DND-41 (cell line): ENCODE measurements at regions not wholly inside any gene's neighbourhood (a gene's known extent, or its start where the extent isn't known, plus 50 kb on each side); places are given as distances from the start of the nearest gene placed in this dataset.
"Not testable (repeated sequence)": the region's sequence is repeated elsewhere in the genome, so short reads cannot be mapped to it uniquely, and the experiment has no call there.

ENCODE experiments used
- ATAC-seq: fragments of 200-7000 bp; cut with Tn5 transposase; 3 replicates; pipeline ENCODE4 v1.9.1; 2021; ENCODE audit warnings: low read depth; ENCODE audit not compliant: insufficient read depth
- DNase-seq: peaks from one replicate; pipeline ENCODE4 v3.0.0-alpha.2; 2020
- H2AFZ ChIP-seq: 2 replicates; pipeline ENCODE4 v1.6.0; 2012; ENCODE audit warnings: low read depth, low read length
- H3K27ac ChIP-seq: 2 replicates; pipeline ENCODE4 v1.5.1; 2012; ENCODE audit warnings: low read length, inconsistent platforms
- H3K27me3 ChIP-seq: fragments of 200-600 bp; sonication (generic); 2 replicates; pipeline ENCODE4 v1.6.0; 2012; ENCODE audit warnings: low read length, mild to moderate bottlenecking, inconsistent platforms; ENCODE audit not compliant: insufficient read depth, poor library complexity
- H3K36me3 ChIP-seq: 2 replicates; pipeline ENCODE4 v1.5.1; 2012; ENCODE audit warnings: low read length, inconsistent platforms; ENCODE audit not compliant: insufficient read depth
- H3K4me1 ChIP-seq: 2 replicates; pipeline ENCODE4 v1.5.1; 2012; ENCODE audit warnings: mild to moderate bottlenecking, low read length; ENCODE audit not compliant: insufficient read depth
- H3K4me2 ChIP-seq: 2 replicates; pipeline ENCODE4 v1.6.0; 2012; ENCODE audit warnings: mild to moderate bottlenecking, moderate library complexity, low read length, inconsistent platforms; ENCODE audit not compliant: insufficient read depth
- H3K4me3 ChIP-seq, 2 experiments: fragments of 200-600 bp in 1 of 2; shearing (Covaris generic) in 1 of 2; 2 replicates each; pipeline ENCODE4 v1.5.1; 2012 to 2016; ENCODE audit warnings: inconsistent platforms in 2 of 2, low read length in 2 of 2, mild to moderate bottlenecking in 2 of 2, low read depth in 1 of 2, moderate library complexity in 1 of 2
- H3K79me2 ChIP-seq: 2 replicates; pipeline ENCODE4 v1.6.0; 2012; ENCODE audit warnings: low read length, inconsistent platforms; ENCODE audit not compliant: insufficient read depth
- H3K9ac ChIP-seq: 2 replicates; pipeline ENCODE4 v1.6.0; 2012; ENCODE audit warnings: low read depth, mild to moderate bottlenecking, inconsistent platforms, low read length, moderate library complexity
- H3K9me3 ChIP-seq: 2 replicates; pipeline ENCODE4 v1.5.1; 2012; ENCODE audit warnings: low read length, moderate library complexity, mild to moderate bottlenecking, inconsistent platforms; ENCODE audit not compliant: insufficient read depth, severe bottlenecking
- H4K20me1 ChIP-seq: 2 replicates; pipeline ENCODE4 v1.6.0; 2012; ENCODE audit warnings: low read length; ENCODE audit not compliant: insufficient read depth

- ATAC-seq, H3K36me3 ChIP-seq, H3K4me3 ChIP-seq, H3K4me2 ChIP-seq, H3K27ac ChIP-seq, H3K9ac ChIP-seq, H3K79me2 ChIP-seq, DNase-seq, H3K4me1 ChIP-seq, H3K27me3 ChIP-seq, H2AFZ ChIP-seq, H3K9me3 ChIP-seq, H4K20me1 ChIP-seq: not testable (repeated sequence)
Measured at GRCh38 chr2:91580043-91580442, 2888.6 kb downstream of the RPIA start.

GRCh38 chr2:91587098-91587497 lies 2895.6 kb downstream of the RPIA start:
- H3K4me2 ChIP-seq, H3K27ac ChIP-seq, H3K4me1 ChIP-seq, H3K9ac ChIP-seq, H2AFZ ChIP-seq, H3K9me3 ChIP-seq, ATAC-seq, DNase-seq, H3K27me3 ChIP-seq, H3K36me3 ChIP-seq, H3K4me3 ChIP-seq, H4K20me1 ChIP-seq, H3K79me2 ChIP-seq: not testable (repeated sequence)

- DNase-seq, H2AFZ ChIP-seq, H3K27me3 ChIP-seq, H3K4me2 ChIP-seq, H3K4me3 ChIP-seq, H3K9ac ChIP-seq, H3K9me3 ChIP-seq, H3K36me3 ChIP-seq, H3K27ac ChIP-seq, ATAC-seq, H4K20me1 ChIP-seq, H3K4me1 ChIP-seq, H3K79me2 ChIP-seq: not testable (repeated sequence)
Measured at GRCh38 chr2:91587908-91588535, 2896.5 kb downstream of the RPIA start.

- DNase-seq, H3K79me2 ChIP-seq, H3K4me1 ChIP-seq, H4K20me1 ChIP-seq, H3K36me3 ChIP-seq, H3K27ac ChIP-seq, H2AFZ ChIP-seq, H3K4me3 ChIP-seq, H3K9me3 ChIP-seq, H3K4me2 ChIP-seq, H3K9ac ChIP-seq, ATAC-seq, H3K27me3 ChIP-seq: not testable (repeated sequence)
Measured at GRCh38 chr2:91588782-91589223, 2897.3 kb downstream of the RPIA start.

- H3K4me3 ChIP-seq, H3K4me1 ChIP-seq, H3K9me3 ChIP-seq, H3K4me2 ChIP-seq, H3K27ac ChIP-seq, H3K9ac ChIP-seq, H2AFZ ChIP-seq, ATAC-seq, H3K27me3 ChIP-seq, DNase-seq, H4K20me1 ChIP-seq, H3K79me2 ChIP-seq, H3K36me3 ChIP-seq: not testable (repeated sequence)
Measured at GRCh38 chr2:91589454-91590328, 2898.2 kb downstream of the RPIA start.

DNA sequence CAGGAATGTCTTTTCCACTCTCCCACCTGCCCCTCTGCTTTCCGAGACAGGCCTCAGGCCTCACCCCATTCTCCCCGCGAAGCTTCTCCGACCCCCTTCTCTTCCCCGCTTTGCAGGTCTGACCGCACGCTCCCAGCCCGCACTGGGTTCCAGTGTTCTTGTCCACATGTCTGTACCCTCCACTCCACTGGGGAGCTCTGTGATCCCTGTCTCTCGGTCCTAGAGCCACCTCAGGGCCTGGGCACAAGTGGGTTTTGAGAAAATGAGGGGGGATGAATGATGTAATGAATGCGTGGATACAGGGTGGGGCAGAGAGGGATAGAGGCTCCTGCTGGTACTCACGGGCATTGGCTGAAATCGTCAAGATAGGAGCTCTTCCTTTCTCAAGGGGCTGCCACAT lies 2898.9 kb downstream of the RPIA start:
- H3K9ac ChIP-seq, H3K4me1 ChIP-seq, H3K36me3 ChIP-seq, H3K9me3 ChIP-seq, DNase-seq, H3K4me3 ChIP-seq, H3K27me3 ChIP-seq, ATAC-seq, H3K4me2 ChIP-seq, H3K27ac ChIP-seq, H2AFZ ChIP-seq, H3K79me2 ChIP-seq, H4K20me1 ChIP-seq: not testable (repeated sequence)

- H3K4me3 ChIP-seq, H2AFZ ChIP-seq: not testable (repeated sequence)
Measured at GRCh38 chr2:91591066-91591465, 2899.6 kb downstream of the RPIA start.

DNA sequence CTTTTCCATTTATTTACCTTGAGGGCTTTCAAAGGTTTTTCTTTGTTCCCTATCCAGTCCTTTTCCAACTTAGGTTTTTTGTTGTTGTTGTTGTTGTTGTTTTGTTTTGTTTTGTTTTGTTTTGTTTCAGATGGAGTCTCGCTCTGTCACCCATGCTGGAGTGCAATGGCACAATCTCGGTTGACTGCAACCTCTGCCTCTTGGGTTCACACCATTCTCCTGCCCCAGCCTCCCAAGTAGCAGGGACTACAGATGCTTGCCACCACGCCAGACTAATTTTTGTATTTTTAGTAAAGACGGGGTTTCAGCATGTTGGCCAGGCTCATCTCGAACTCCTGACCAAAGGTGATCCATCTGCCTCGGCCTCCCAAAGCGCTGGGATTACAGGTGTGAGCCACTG lies 2906.0 kb downstream of the RPIA start:
- not testable (repeated sequence) for H3K27ac ChIP-seq, H4K20me1 ChIP-seq, H3K79me2 ChIP-seq, DNase-seq, H3K27me3 ChIP-seq, H3K9ac ChIP-seq, H3K9me3 ChIP-seq, H3K36me3 ChIP-seq, H3K4me1 ChIP-seq, H3K4me3 ChIP-seq, H2AFZ ChIP-seq, ATAC-seq, H3K4me2 ChIP-seq

More at GRCh38 chr2:91591066-91591465, 2899.6 kb downstream of the RPIA start:
- not testable (repeated sequence) for H3K4me2 ChIP-seq, H3K27me3 ChIP-seq, H3K4me1 ChIP-seq, H3K36me3 ChIP-seq, H4K20me1 ChIP-seq, H3K27ac ChIP-seq, ATAC-seq, H3K9ac ChIP-seq, H3K79me2 ChIP-seq, DNase-seq, H3K9me3 ChIP-seq
